GM12891 (cell line): ENCODE measurements at regions not wholly inside any gene's neighbourhood (a gene's known extent, or its start where the extent isn't known, plus 50 kb on each side); places are given as distances from the start of the nearest gene placed in this dataset.

ENCODE experiments used
- PAX5 ChIP-seq: IDR thresholded peaks from 2 replicates; pipeline ENCODE4 v1.6.1; 2011; ENCODE audit warnings: low read length, moderate library complexity, mild to moderate bottlenecking; ENCODE audit not compliant: insufficient read depth, severe bottlenecking
- POLR2AphosphoS5 ChIP-seq: IDR thresholded peaks from 2 replicates; pipeline ENCODE4 v1.6.1; 2011; ENCODE audit warnings: low read depth, low read length, control low read depth
- TAF1 ChIP-seq: IDR thresholded peaks from 2 replicates; pipeline ENCODE4 v1.6.1; 2011; ENCODE audit warnings: low read depth, low read length, control low read depth

DNA sequence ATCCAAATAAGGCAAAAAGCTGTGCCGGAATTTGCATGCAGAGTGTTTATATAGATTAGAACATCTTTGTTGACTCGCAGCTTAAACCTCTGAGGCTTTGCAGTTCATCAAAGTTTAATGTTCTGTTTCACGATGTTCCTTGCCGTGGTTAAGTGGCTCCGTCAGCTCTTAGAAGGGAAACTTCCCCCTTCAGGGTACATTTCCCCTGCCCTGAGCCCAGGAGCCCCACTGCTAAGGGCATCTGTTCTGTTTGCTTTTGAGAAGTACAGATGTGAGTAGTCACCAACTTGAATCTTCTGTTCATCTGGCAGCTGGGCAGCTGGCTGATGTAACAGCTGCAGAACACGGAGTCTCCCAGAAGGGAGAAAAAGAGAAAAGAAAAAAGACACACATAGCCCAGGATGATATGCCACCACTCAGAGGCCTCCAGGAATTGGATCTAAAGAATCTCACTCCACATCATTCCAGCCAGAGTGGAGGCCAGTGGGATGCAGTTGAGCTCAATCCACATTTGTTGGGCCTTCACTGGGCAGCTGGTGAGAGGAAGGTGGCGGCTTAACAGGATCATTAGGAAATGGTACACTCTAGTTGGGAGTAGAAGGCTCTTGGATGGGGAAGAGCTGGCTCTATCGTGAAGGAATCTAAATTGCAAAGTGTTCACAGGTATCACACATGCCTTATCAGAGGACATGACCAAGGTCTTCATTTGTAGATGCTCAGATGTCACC lies 178.7 kb upstream of the RBPJ start:
- TF ChIP-seq PAX5 = no peak
- TF ChIP-seq TAF1 = no peak
- TF ChIP-seq POLR2AphosphoS5 = no peak
